A549 (cell line): ENCODE measurements at regions not wholly inside any gene's neighbourhood (a gene's known extent, or its start where the extent isn't known, plus 50 kb on each side); places are given as distances from the start of the nearest gene placed in this dataset.

Source experiments
- ATAC-seq, 2 experiments: fragments of 200-7000 bp in 1 of 2; fragments of >200 bp in 1 of 2; cut with Nextera tagmentation in 1 of 2; cut with Tn5 transposase in 1 of 2; 3 replicates each; pipeline versions ENCODE4 v1.8.0 to v1.9.1; 2018 to 2020; ENCODE audit warnings: mild to moderate bottlenecking in 1 of 2, moderate library complexity in 1 of 2
- CTCF ChIA-PET: fragments of 300-600 bp; sonication (Branson Sonifier 250); formaldehyde crosslinking; extraction: SDS; loops from one replicate; lab custom pipeline; 2021; ENCODE audit warnings: antibody characterized with exemption, inconsistent platforms; lab: Yijun Ruan, JAX
- POLR2A ChIA-PET: fragments of 350-600 bp; formaldehyde crosslinking; extraction: SDS; loops from one replicate; lab custom pipeline; 2021; ENCODE audit warnings: antibody characterized with exemption, inconsistent platforms; lab: Yijun Ruan, JAX
- DNase-seq, 2 experiments: peaks; one replicate each; pipeline versions ENCODE4 v3.0.0 to v3.0.0-alpha.2; 2011 to 2016; ENCODE audit warnings: low read depth in 1 of 2, low spot score in 1 of 2
- FAIRE-seq: peaks from 2 replicates; lab custom pipeline; 2011; peaks lifted over from hg19 to GRCh38; lab: Jason Lieb, UNC
- H3K27ac ChIP-seq, 2 experiments: fragments of >200 bp; sonication (Bioruptor Twin); formaldehyde crosslinking; 3 replicates each; pipeline ENCODE4 v1.5.1; 2016 to 2017
- H3K4me1 ChIP-seq: fragments of >200 bp; sonication (Bioruptor Twin); formaldehyde crosslinking; 3 replicates; pipeline ENCODE4 v1.6.1; 2016
- H3K4me2 ChIP-seq: fragments of >200 bp; sonication (Bioruptor Twin); formaldehyde crosslinking; 3 replicates; pipeline ENCODE4 v1.6.1; 2016
- H3K4me3 ChIP-seq: fragments of >200 bp; sonication (Bioruptor Twin); formaldehyde crosslinking; 3 replicates; pipeline ENCODE4 v1.5.1; 2016
- H3K9me3 ChIP-seq: fragments of >200 bp; sonication (Bioruptor Twin); formaldehyde crosslinking; 3 replicates; pipeline ENCODE4 v1.6.1; 2016
- CEBPB ChIP-seq, 2 experiments: fragments of >200 bp in 1 of 2; sonication (Bioruptor Twin) in 1 of 2; formaldehyde crosslinking in 1 of 2; IDR thresholded peaks; 2 replicates each; pipeline ENCODE4 v1.6.1; 2012 to 2016
- CHD2 ChIP-seq: fragments of 150-350 bp; IDR thresholded peaks from 2 replicates; pipeline ENCODE4 v1.6.1; 2014; ENCODE audit warnings: low read length; ENCODE audit not compliant: partially characterized antibody
- EHF ChIP-seq: fragments of 250-450 bp; sonication (Bioruptor Pico); IDR thresholded peaks from 2 replicates; pipeline ENCODE4 v1.5.0; 2020; ENCODE audit warnings: mild to moderate bottlenecking
- EHMT2 ChIP-seq: fragments of 200-600 bp; sonication (generic); IDR thresholded peaks from 2 replicates; pipeline ENCODE4 v1.6.1; 2016; ENCODE audit warnings: antibody characterized with exemption, low read depth, mild to moderate bottlenecking, moderate library complexity
- EP300 ChIP-seq, 2 experiments: fragments of >200 bp; sonication (Bioruptor Twin); formaldehyde crosslinking; IDR thresholded peaks; 2 replicates in 1 of 2; 3 replicates in 1 of 2; pipeline ENCODE4 v1.6.1; 2016 to 2017
- ESRRA ChIP-seq: fragments of 150-350 bp; IDR thresholded peaks from 2 replicates; pipeline ENCODE4 v1.6.1; 2014; ENCODE audit warnings: mild to moderate bottlenecking, low read length, borderline replicate concordance
- HOXA7 ChIP-seq: fragments of 250-450 bp; sonication (Bioruptor Pico); IDR thresholded peaks from 2 replicates; pipeline ENCODE4 v1.5.0; 2020; ENCODE audit warnings: mild to moderate bottlenecking, moderate library complexity
- JUN ChIP-seq, 2 experiments: fragments of >200 bp; sonication (Bioruptor Twin); formaldehyde crosslinking; IDR thresholded peaks; 2 replicates in 1 of 2; 3 replicates in 1 of 2; pipeline ENCODE4 v1.6.1; 2016 to 2017
- KDM1A ChIP-seq: fragments of 200-600 bp; sonication (generic); IDR thresholded peaks from 2 replicates; pipeline ENCODE4 v1.6.1; 2016; ENCODE audit warnings: low read depth, mild to moderate bottlenecking
- KDM5A ChIP-seq: fragments of 200-600 bp; sonication (generic); IDR thresholded peaks from 2 replicates; pipeline ENCODE4 v1.6.1; 2016; ENCODE audit warnings: antibody characterized with exemption, mild to moderate bottlenecking
- MAFK ChIP-seq: fragments of 450-650 bp; IDR thresholded peaks from 2 replicates; pipeline ENCODE4 v1.6.1; 2014; ENCODE audit not compliant: partially characterized antibody
- MAZ ChIP-seq: fragments of 150-350 bp; IDR thresholded peaks from 2 replicates; pipeline ENCODE4 v1.6.1; 2014; ENCODE audit warnings: antibody characterized with exemption, low read depth, low read length, borderline replicate concordance
- NPAS2 ChIP-seq: fragments of 250-450 bp; sonication (Bioruptor Pico); IDR thresholded peaks from 2 replicates; pipeline ENCODE4 v1.8.0; 2022; ENCODE audit warnings: mild to moderate bottlenecking, moderate library complexity, borderline replicate concordance
- NR3C1 ChIP-seq: fragments of >200 bp; sonication (Bioruptor Twin); formaldehyde crosslinking; IDR thresholded peaks from 3 replicates; pipeline ENCODE4 v1.6.1; 2017
- PBX3 ChIP-seq: IDR thresholded peaks from 2 replicates; pipeline ENCODE4 v1.6.1; 2012
- PHF8 ChIP-seq: fragments of 200-600 bp; sonication (generic); IDR thresholded peaks from 2 replicates; pipeline ENCODE4 v1.6.1; 2016; ENCODE audit warnings: low read depth, mild to moderate bottlenecking, antibody characterized with exemption, moderate library complexity, borderline replicate concordance
- POLR2AphosphoS2 ChIP-seq: conservative IDR thresholded peaks from 2 replicates; pipeline ENCODE4 v1.6.1; 2012; ENCODE audit warnings: low read length, improper control_type of control experiment, inconsistent platforms
- RAD21 ChIP-seq, 2 experiments: fragments of >200 bp in 1 of 2; sonication (Bioruptor Twin) in 1 of 2; formaldehyde crosslinking in 1 of 2; IDR thresholded peaks in 1 of 2; conservative IDR thresholded peaks in 1 of 2; 2 replicates in 1 of 2; 3 replicates in 1 of 2; pipeline ENCODE4 v1.6.1; 2012 to 2018; ENCODE audit warnings: inconsistent platforms in 1 of 2
- RCOR1 ChIP-seq: fragments of 150-350 bp; IDR thresholded peaks from 2 replicates; pipeline ENCODE4 v1.6.1; 2014; ENCODE audit warnings: antibody characterized with exemption, low read length, low read depth
- REST ChIP-seq: fragments of 200-600 bp; sonication (generic); IDR thresholded peaks from 2 replicates; pipeline ENCODE4 v1.6.1; 2016; ENCODE audit warnings: antibody characterized with exemption, mild to moderate bottlenecking, moderate library complexity
- RFX5 ChIP-seq: fragments of 450-650 bp; IDR thresholded peaks from 2 replicates; pipeline ENCODE4 v1.7.1; 2014; ENCODE audit warnings: antibody characterized with exemption, mild to moderate bottlenecking, moderate library complexity
- SREBF2 ChIP-seq: fragments of 450-650 bp; IDR thresholded peaks from 2 replicates; pipeline ENCODE4 v1.6.1; 2014; ENCODE audit warnings: mild to moderate bottlenecking, moderate library complexity
- TFCP2L1 ChIP-seq: fragments of 250-450 bp; sonication (Bioruptor Pico); IDR thresholded peaks from 2 replicates; pipeline ENCODE4 v1.5.0; 2021; ENCODE audit warnings: mild to moderate bottlenecking
- ZSCAN20 ChIP-seq: fragments of 250-450 bp; sonication (Bioruptor Pico); IDR thresholded peaks from 2 replicates; pipeline ENCODE4 v1.8.0; 2022; ENCODE audit warnings: mild to moderate bottlenecking, moderate library complexity
- WGBS: methylation state at CpG from one replicate; pipeline ENCODE4 v1.1.6; 2017; ENCODE audit errors: missing lambda C conversion rate; 5-methylcytosine and 5-hydroxymethylcytosine counted together
- TF ChIP-seq, protein P1 (sequence below): fragments of 150-350 bp; IDR thresholded peaks from 2 replicates; pipeline ENCODE4 v1.6.1; 2014; ENCODE audit warnings: low read depth, mild to moderate bottlenecking, low read length
- TF ChIP-seq, protein P2 (sequence below): fragments of 250-450 bp; sonication (Bioruptor Pico); IDR thresholded peaks from 2 replicates; pipeline ENCODE4 v1.5.0; 2020; ENCODE audit warnings: low read depth, mild to moderate bottlenecking, moderate library complexity
- TF ChIP-seq, protein P3 (sequence below): fragments of >200 bp; sonication (Bioruptor Twin); formaldehyde crosslinking; IDR thresholded peaks from 3 replicates; pipeline ENCODE4 v1.6.1; 2016
- TF ChIP-seq, protein P4 (sequence below): fragments of 450-650 bp; IDR thresholded peaks from 2 replicates; pipeline ENCODE4 v1.6.1; 2014; ENCODE audit warnings: antibody characterized with exemption

DNA sequence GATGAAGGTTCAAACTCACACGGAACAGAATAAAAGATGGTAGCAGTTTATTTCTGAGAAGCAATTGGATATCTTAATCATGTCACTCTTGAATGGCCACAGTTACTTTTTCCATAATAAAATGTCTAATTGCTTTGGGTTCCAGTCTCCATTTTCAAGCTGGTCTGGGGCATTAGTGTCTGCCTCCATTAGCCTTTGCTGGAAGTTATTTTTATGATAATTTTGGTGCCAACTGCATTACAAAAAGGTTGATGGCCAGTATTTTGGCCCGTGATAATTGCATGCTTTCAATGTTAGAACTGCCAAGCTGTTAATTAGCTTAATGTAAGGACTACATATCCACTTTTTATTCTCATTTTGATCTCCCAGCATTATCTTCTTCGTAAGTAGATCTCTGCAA lies 165.9 kb downstream of the SMC2 start:
- 19% methylated on average over 3 of the region's 3 CpGs for WGBS
- no peak overlapping the region for H3K27ac ChIP-seq
- H3K4me1 ChIP-seq: no peaks in the 10 kb centered on the region
- ChIA-PET CTCF (no interaction called here), POLR2A (no interaction called here)
- FAIRE-seq (no peak), ATAC-seq (no peak), DNase-seq (no peak)
- no peak overlapping the region for H3K4me3 ChIP-seq
- H3K9me3 ChIP-seq: no peaks in the 10 kb centered on the region
- no peak overlapping the region for H3K4me2 ChIP-seq
- TF ChIP-seq CHD2: no peak
- no peak for TF ChIP-seq MAFK
- no peak for TF ChIP-seq PHF8
- TF ChIP-seq SREBF2: no peak
- TF ChIP-seq RCOR1: no peak
- TF ChIP-seq NPAS2 (CRISPR knock-in tag): no peak
- TF ChIP-seq CEBPB (IDR thresholded peaks at IDR 0.05): no peak
- no peak for TF ChIP-seq ESRRA
- TF ChIP-seq MAZ: no peak
- no peak for TF ChIP-seq RFX5
- TF ChIP-seq, protein P1, sequence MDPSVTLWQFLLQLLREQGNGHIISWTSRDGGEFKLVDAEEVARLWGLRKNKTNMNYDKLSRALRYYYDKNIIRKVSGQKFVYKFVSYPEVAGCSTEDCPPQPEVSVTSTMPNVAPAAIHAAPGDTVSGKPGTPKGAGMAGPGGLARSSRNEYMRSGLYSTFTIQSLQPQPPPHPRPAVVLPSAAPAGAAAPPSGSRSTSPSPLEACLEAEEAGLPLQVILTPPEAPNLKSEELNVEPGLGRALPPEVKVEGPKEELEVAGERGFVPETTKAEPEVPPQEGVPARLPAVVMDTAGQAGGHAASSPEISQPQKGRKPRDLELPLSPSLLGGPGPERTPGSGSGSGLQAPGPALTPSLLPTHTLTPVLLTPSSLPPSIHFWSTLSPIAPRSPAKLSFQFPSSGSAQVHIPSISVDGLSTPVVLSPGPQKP: no peak
- TF ChIP-seq, all 56 proteins: peak for 0

DNA sequence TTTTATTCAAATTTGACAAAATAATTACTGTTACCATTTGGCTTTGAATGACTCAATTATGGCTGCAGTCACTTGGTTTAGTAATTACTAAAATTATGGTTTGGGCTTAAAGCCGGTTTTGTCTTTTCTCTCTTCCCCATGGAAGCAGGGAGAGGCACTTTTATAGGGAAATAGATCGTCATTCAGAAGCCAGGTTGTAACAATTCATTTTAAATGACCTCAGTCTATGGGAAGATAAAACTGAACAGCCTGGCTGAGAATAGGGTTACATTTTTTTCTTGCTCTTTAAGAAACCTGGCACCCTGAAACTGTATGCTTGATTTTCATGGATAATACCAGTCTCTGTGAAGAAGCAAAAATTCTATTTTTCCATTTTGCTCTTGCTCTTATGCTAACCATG lies 169.8 kb downstream of the SMC2 start:
- H3K4me1 ChIP-seq: no peaks in the 10 kb centered on the region
- H3K4me3 ChIP-seq: no peak overlapping the region
- ATAC-seq (no peak), DNase-seq (no peak), FAIRE-seq (no peak)
- no peak overlapping the region for H3K27ac ChIP-seq
- H3K9me3 ChIP-seq: no peaks in the 10 kb centered on the region
- H3K4me2 ChIP-seq: no peak overlapping the region
- CTCF ChIA-PET: no interaction called here
- TF ChIP-seq HOXA7 (no peak), NR3C1 (no peak), PBX3 (no peak), JUN (IDR thresholded peaks at IDR 0.05) (no peak), EHMT2 (no peak), RAD21 (conservative IDR thresholded peaks at IDR 0.05 in 1 of 2, IDR thresholded peaks at IDR 0.05 in 1 of 2) (no peak), KDM1A (no peak), MAFK (no peak)
- WGBS: 10% methylated on average over 2 of the region's 2 CpGs
- POLR2A ChIA-PET: no interaction called here

- 12% methylated on average over 1 of the region's 1 CpG for WGBS
- ATAC-seq: no peak
- H3K4me2 ChIP-seq: no peak overlapping the region
- no peak overlapping the region for H3K4me3 ChIP-seq
- no peak overlapping the region for H3K27ac ChIP-seq
- no peaks in the 10 kb centered on the region; the same call in 2 of the 3 replicates for H3K4me1 ChIP-seq
- DNase-seq: no peak
- no peaks in the 10 kb centered on the region for H3K9me3 ChIP-seq
- ChIA-PET CTCF (no interaction called here), POLR2A (no interaction called here)
- FAIRE-seq: no peak
- TF ChIP-seq, protein P2, sequence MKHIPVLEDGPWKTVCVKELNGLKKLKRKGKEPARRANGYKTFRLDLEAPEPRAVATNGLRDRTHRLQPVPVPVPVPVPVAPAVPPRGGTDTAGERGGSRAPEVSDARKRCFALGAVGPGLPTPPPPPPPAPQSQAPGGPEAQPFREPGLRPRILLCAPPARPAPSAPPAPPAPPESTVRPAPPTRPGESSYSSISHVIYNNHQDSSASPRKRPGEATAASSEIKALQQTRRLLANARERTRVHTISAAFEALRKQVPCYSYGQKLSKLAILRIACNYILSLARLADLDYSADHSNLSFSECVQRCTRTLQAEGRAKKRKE: no peak
- TF ChIP-seq EP300 (IDR thresholded peaks at IDR 0.05) (no peak), TFCP2L1 (CRISPR knock-in tag) (no peak), EHF (no peak), POLR2AphosphoS2 (no peak), REST (no peak), RCOR1 (no peak), ZSCAN20 (no peak), KDM5A (no peak), RAD21 (conservative IDR thresholded peaks at IDR 0.05 in 1 of 2, IDR thresholded peaks at IDR 0.05 in 1 of 2) (no peak)
- TF ChIP-seq, protein P3, sequence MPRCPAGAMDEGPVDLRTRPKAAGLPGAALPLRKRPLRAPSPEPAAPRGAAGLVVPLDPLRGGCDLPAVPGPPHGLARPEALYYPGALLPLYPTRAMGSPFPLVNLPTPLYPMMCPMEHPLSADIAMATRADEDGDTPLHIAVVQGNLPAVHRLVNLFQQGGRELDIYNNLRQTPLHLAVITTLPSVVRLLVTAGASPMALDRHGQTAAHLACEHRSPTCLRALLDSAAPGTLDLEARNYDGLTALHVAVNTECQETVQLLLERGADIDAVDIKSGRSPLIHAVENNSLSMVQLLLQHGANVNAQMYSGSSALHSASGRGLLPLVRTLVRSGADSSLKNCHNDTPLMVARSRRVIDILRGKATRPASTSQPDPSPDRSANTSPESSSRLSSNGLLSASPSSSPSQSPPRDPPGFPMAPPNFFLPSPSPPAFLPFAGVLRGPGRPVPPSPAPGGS: no peak
- TF ChIP-seq, protein P4, sequence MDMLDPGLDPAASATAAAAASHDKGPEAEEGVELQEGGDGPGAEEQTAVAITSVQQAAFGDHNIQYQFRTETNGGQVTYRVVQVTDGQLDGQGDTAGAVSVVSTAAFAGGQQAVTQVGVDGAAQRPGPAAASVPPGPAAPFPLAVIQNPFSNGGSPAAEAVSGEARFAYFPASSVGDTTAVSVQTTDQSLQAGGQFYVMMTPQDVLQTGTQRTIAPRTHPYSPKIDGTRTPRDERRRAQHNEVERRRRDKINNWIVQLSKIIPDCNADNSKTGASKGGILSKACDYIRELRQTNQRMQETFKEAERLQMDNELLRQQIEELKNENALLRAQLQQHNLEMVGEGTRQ: no peak
Observed at GRCh38 chr9:104264431-104264830, 170.3 kb downstream of the SMC2 start.
